ENCODE measurements at regions not wholly inside any gene's neighbourhood (a gene's known extent, or its start where the extent isn't known, plus 50 kb on each side); places are given as distances from the start of the nearest gene placed in this dataset.

DNA sequence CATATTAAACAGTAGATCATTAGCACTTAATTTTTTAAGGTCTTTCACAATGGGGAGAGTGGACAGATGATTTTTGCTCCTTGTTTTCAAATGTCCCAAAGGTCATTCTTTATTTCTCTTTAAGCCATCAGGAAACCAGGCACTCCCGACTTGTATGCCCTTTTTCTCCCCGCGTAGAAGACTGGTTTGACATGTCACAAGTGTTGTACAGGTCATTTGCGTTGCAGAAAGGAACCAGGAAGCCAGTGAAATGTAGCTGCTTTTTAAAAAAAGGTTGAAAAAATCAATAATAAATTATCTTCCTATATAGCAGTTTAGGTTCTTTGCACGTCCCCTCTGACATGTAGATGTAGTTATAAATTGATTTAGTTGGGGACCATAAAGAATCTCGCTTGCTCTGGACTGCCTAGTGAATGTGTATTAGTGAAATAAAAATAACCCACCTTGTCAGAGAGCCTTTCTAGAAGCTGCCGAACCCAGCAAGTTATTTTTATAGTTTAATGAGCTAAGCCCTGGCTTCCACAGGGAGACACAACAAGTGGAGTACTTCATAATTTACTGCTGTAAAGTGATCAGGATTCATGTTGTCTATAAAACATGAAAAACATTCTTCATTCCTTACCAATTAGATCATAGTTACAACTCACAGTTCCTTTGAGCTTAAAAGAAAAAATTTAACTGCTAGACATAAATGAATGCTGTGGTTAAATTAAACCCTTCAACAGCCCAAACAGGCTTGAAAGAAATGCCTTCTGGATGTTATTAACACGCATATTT lies 404.6 kb downstream of the CSNK1G3 start:
- DNase-seq = peak; percentile 94

DNA sequence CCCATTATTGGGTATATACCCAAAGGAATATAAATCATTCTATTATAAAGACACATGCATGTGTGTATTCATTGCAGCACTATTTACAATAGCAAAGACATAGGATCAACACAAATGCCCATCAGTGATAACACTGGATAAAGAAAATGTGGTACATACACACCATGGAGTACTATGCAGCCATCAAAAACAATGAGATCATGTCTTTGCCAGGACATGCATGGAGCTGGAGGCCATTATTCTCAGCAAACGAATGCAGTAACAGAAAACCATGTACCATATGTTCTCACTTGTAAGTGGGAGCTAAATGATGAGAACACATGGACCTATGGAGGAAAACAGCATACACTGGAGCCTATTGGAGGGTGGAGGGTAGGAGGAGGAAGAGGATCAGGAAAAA lies 402.4 kb downstream of the CSNK1G3 start:
- DNase-seq = no peak

DNA sequence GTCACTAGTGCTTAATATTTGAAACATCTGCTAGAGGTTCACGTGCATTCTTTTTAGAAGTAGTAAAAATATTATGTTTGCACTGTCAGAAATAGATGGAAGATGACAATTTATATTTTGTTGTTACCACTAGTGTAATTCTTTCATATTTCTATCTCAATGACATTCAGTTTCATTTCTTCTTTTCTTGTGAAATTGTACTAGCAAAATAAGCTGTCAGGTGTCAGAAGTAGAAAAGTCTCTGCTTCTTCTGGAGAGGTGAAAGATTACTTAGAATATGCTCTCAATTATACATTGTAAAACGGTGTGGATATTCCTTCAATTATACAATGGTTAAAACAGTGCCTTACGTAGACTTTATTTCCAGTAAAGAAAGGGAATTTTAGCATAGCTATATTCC lies 395.4 kb downstream of the CSNK1G3 start:
- DNase-seq = no peak

DNA sequence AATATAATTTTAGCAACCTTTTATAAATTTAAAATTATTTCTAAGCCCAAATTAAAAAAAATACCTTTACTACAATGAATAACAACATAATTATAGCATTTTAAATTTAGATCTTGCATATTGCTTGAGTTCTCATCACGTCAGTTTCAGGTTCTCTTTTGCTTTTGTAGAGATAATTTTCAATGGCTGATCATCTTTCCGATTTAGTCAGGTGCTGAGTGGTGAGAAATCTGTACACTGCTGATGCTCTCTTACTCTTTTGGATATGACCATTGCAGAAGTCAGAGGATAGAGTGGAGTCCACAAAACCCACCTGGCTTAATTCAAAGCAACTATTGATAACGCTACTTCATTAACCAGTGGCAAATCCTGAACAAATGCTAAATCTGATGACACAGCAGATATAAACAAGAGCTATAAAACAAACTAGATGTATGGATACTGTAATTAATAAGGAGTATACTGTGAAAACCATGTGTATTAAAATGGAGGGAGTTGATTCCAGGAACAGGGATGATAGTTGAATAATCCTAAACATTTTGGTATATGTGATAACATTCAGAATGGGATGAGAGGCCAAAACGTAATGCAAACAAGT lies 394.8 kb downstream of the CSNK1G3 start:
- no peak for DNase-seq

DNA sequence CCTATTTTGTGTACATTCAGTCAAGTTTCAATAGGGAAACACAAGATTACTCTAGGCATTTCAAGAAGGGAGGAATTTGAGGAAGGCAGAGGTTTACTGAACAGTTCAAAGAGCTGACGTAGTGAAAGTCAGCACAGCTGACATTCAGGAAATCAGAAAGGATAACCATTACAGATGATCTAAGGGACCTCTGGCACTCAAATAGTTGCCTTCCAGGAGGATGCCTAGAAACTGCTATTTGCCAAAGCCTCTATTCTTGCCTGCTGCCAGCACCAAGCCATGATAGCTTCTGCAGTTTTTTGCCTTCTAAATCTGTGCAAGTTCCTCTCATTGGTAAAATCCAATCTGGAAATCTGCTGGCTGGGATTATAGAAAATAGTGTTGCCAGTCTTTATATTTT lies 373.1 kb downstream of the CSNK1G3 start:
- no peak for DNase-seq

DNA sequence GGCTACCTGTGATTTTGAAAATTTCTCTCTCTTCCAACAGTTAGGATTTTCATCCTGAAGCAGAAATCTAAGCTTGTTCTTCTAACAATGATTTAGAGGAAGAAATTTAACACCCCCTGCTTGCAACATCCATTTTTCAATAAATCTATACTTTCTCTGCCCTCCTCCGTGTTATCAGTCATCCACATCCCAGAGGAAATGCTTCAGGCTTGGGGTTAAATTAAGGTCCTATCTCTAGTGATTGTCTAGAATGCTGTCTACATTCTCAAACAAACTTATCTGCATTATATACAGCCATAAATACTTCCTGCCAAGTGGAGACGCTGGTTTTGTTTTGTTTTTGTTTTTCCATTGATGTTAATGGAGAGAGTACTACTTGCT lies 371.0 kb downstream of the CSNK1G3 start:
- DNase-seq = peak; percentile 42

DNA sequence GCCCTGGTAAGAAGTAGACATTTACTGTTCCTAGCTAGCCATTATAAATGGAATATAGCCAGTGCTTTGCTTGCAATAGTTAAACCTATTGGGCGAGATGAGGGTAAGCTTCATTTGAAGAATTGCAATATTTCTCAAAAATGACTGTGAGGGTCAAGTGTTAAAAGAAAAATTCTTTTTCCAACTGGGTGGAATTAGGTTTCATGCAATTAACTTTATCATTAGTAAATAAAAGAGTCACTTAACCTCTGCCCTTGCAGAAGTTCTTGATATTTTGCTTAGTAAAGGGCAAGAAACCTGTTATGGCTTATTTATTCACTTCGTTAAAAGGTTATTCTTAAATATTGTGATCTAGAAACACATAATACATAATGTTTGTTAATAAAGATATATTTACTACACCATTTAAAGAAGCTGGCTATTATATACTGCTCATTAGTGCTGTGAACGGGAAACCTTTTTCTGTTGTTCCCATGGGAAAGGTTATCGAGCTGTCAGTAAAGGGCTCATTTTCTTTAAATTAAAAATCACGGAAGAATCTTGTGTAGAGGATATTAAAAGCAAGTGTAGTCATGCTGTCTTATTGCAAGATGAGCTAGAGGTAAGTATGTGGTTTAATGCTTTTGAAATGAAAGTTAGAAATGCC lies 370.5 kb downstream of the CSNK1G3 start:
- DNase-seq = no peak

DNA sequence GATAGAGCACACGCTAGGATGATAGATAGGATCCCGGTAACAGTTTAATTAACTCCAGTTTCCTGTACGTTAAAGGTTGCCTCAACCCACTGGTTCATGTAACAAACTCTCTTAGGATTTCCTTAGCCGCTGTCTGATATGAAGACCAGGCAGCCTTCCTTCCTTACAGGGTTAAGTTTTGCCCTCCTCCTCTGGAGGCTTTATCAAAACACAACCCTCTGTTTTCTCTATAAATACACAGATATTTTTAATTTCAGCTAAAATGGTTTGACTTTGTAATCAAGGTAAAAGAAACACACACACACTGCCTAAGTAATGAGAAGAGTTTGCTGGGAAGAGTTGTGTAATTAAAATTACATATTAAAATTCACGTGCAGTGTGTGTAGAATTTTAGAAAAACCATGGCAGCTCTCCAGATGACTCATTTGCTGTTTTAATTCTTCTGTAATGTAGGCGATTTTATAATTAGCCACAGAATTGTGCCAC lies 369.8 kb downstream of the CSNK1G3 start:
- DNase-seq = peak; percentile 82

DNA sequence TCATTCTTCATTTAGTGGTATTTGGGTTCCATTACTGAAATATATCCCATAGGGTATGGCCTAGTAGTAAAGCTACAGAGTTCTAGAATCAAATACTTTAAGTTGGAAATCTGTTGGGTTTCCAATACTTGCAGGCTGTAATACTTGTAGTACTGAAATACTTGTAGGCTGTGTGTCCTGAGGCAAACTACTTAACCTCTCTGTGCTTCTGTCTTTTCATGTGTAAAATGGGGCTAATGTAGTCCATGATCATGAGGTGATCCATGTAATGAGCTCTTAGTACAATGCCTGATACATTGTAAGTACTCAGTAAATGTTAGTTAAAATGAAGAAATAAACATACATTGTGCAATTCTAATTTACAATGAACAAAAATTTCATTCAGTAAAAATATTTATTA lies 368.9 kb downstream of the CSNK1G3 start:
- no peak for DNase-seq

DNA sequence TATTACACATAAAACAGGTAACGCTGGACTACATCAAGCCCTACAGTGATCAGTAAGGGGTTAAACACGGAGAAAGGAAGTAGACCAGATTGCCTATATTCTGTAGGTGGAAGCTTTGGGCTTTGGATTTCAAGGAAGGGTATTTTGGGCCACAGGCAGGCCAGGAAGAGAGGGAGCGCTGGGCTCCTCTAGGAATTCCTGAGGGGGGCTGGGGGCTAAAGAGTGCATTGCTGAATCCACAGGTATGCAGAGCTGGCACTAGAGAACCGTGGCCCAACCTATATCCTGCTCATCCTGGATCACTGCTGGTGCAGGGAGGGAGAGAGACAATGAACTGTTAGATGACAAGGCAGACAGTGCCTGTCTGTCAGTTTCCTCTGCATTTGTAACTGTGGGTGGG lies 367.1 kb downstream of the CSNK1G3 start:
- DNase-seq = peak; percentile 14

DNA sequence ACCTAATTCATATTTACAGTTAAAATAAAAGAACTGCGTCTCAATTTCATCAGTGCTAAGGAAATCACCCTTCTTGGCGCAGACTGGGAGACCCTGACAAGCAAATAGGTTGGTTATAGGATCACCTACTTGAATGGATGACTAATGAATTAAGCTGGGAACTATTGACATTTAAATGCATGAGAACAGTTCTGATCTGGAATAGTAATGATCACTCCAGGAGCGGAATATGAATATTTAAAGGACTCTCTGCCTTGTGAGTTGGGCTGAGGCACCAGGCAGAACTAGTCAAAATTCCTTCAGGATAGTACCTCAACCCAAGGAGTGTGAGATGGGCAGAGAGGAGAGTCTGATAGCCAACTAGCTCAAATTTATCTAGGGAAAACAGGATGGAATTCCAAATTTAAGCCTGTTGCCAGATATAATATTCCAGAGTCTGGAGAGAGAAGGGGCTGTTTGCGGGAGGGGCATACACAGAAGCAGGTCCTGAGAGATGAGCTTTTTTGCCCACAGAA lies 364.4 kb downstream of the CSNK1G3 start:
- DNase-seq = no peak

DNA sequence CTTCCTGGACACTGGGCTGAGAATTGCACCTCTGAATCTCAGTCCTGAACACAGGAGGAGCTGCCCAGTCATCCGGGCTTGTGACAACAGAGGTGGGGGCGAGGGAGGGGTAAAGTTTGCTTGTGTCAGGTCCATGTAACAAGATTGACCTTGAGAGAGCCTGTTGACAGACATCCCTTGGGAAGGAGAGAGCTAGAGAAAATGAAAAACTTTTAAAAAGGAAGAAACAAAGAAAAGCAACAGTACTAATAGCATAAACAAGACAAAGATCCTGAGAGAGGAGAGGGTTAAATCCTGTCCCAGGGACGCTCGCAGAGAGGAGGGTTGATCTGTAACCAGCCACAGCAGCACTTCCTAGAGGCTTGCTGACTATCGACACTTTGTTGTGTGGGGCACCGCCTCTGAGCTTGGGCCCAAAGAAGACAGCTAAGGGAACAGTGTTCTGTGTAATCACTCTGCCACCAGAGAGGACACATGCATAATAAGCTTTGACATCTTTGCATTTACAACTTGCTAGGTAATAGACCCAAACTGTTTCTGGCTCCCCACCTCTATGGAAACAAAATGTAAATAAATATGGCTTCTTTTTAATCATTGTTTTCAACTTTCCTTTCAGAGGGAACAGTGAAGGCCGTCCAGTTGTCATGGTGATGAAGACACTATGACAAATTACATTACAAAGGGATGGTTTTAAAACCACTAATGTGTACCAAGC lies 363.7 kb downstream of the CSNK1G3 start:
- peak; percentile 28 for DNase-seq

DNA sequence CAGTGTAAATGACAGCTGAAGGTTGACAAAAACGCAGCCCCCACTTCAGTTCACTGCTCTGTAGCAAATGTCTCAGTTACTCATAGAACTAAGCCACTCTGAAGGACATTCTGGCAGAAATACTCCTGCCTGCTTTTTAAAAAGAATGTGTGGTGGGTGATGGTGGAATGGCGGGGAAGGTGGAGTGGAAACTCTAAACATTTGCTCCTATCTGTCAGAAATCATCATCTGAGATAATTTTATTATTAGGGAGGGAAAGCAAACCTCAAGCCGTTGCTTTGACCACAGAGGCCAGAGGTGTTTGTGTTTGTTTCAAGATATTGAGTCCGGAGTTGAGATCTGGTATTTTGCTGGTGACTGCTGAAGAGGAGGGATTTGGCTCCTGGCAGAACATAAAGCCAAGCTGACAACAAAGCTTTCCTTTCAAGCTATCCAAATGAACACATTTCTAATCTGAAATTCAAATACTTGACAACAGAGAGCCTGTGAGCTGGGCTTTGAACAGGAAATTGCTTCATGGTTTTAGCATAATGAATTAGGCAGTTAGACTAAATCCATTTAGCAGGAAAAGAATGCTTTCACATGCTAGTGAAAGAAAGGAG lies 362.7 kb downstream of the CSNK1G3 start:
- DNase-seq = peak; percentile 49

DNA sequence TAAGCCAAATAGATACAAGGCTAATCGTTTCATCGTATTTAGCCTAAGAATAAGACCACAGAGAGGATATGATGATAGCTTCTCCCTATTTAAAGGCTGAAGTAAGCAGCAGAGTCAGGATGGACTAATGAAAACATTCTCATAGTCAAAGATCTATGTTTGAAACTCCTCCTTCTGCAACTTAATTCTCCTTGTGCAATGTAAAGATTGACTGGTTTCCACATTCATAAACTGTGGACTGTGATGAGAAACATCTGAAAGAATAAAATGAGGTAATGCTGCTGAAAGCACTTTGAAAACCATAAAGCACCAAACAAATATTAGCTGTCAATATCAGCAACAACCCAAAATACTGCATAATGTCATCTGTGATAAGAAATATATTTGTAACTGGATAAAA lies 361.9 kb downstream of the CSNK1G3 start:
- peak; percentile 15 for DNase-seq

DNA sequence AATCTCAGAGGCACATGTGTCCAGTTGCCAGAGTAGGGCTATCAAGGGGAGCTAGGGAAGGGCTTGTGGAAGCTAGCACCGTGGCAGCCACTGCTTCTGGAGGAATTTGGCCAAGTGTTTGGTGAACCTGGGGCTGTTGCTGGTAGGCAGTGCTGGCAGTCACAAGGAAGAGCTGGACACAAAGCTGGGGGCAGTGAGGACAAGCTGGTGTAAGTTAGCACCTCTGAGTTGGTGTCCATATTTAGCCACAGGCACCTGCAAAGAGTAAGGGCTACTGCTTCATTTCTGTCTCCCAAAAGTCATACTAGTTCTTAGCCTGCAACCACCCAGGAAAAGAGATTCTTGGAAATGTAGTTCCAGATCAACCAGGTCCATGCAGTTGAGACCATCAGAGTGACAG lies 359.4 kb downstream of the CSNK1G3 start:
- no peak for DNase-seq

DNA sequence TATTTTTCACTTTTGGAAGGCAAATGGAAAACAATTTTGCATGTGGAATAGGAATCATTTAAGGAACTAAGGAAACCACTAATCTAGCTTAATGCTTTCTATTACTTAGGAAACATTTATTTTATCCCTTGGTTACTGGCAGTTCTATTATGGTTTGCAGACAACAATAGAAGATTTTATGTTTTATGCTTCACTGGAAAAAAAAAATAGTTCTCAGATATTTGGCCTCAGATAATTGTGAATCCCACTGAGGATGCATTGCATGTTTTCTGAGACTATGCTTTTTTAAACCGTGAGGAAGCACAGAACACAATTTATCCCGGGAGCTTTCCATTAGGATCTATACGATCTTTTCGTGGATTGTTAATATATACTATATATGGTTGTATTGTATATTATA lies 356.9 kb downstream of the CSNK1G3 start:
- no peak for DNase-seq

DNA sequence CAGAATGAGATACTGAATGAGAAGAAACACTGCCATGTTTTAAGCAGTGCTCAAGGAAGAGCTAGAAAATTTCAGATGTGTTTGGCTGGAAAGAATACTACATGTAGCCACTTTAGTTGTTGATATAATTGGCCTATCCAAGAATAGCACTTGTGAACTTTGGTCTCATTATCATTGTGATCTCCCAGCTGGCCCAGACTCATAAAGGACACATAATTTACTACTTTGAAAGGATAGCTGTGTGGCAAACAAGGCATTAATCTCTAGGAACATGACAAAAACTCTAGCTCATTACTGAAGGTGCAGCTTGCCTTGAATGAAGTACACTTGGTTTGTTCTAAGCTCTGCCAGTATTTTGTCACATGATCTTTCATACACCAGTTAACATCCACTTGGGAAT lies 356.3 kb downstream of the CSNK1G3 start:
- no peak for DNase-seq

DNA sequence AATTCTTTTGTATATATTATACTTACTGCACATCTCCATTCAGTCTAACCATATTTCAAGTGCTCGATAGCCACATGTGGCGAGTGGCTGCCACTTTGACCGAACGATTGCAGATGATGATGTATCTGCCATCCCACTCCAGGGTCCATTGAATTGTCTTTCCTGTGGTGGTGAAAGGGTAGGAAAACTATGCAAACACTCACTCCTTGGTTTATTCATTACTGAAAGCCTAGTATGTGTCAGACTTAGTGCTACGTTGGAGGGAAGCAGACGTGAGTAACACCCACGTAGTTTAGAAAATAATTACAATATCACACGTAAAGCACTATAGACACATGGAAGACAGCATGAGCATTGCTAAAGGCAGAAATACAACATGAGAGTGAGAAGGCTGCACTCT lies 353.7 kb downstream of the CSNK1G3 start:
- DNase-seq = peak; percentile 71

DNA sequence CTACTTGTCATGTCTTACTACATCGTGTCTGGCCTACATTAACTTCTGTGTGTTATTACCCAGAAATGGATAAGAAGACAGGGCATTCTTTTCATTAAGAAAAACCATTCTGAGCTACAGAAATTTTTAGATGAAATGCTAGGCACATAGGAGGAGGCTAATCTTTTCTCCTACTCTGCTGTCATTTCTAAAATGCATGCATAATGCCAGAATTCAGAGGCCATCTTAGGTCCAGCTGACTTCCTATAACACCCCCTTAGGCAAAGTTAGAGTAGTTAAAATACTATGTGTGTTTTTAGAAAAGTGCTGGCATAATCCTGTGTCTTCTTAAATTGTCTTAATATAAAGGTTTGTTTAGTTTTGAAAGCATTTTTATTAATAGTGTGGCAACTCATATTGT lies 352.6 kb downstream of the CSNK1G3 start:
- DNase-seq = no peak

DNA sequence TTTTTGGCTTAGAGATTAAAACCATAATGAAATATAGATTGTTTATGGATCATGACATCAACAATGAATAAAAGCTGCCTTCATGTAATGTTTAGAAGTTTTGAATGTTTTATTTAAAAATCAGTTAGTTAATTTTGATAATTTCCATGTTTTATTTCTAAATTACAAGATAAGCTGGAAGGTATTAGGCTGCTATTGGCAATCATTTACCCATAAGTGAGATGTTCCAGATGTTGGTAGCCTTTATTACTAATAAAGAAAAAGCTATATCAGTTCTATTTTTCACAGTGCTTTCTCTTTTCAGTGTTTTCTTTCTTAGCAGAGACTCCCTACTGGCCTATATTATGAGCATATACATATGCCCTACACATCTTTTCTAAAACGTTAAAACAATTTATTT lies 347.0 kb downstream of the CSNK1G3 start:
- no peak for DNase-seq

DNA sequence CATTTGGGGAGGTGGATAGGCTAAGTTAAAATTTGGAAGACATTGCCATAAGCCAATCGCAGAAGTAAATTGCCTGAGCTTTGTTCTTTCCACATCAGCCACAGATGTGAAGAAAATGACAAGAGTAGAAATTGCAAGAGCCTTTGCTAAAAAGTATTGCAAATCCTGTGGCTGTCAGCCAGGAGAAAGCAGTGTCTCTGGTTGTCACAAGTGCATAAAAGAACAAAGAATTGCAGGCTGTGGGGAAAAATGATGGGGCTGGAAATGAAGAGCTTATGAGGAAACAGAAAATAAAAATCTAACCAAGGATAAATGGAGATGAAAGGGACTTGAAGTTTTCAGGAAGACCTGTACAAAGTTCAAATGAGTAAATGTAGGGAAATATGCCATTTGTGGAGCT lies 344.8 kb downstream of the CSNK1G3 start:
- DNase-seq = no peak

DNA sequence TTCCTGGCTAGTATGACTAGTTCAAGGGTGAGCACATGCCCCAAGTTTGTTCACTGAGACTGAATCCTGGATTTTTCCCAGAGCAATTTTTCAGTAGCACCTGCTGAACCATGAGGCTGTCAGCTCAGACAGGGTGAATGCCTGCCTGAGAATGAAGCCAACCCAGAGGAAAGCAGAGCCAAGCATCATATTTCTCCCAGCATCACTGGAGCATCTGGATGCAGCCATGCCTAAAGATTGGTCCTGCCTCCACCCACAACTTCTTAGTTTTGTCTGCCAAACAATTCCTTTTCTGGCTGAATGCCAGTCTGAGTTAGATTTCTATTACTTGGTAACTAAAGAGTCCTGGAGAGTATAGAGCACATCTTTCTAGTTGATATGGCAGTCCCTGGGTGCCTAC lies 343.6 kb downstream of the CSNK1G3 start:
- no peak for DNase-seq
